Esophagus muscularis mucosa (tissue), 4 donors: ENCODE measurements at regions not wholly inside any gene's neighbourhood (a gene's known extent, or its start where the extent isn't known, plus 50 kb on each side); places are given as distances from the start of the nearest gene placed in this dataset.

Source experiments
- DNase-seq: peaks from one replicate; pipeline ENCODE4 v3.0.0-alpha.2; 2017; ENCODE audit errors: extremely low spot score
- H3K27ac ChIP-seq, 4 donors: fragments of 200-600 bp; sonication (generic); replicated peaks in 1 of 4; 1 replicate in 3 of 4; 2 replicates in 1 of 4; pipeline ENCODE4 v1.5.1; 2016 to 2019; ENCODE audit warnings: mild to moderate bottlenecking in 1 of 4
- H3K27me3 ChIP-seq, 4 donors: fragments of 200-600 bp; sonication (generic); one replicate each; pipeline versions ENCODE4 v1.5.1 to v1.6.0; 2016 to 2019
- H3K36me3 ChIP-seq, 4 donors: fragments of 200-600 bp; sonication (generic); one replicate each; pipeline ENCODE4 v1.5.1; 2016 to 2019
- H3K4me1 ChIP-seq, 4 donors: fragments of 200-600 bp; sonication (generic); one replicate each; pipeline ENCODE4 v1.5.1; 2016 to 2019
- H3K4me3 ChIP-seq, 4 donors: fragments of 200-600 bp; sonication (generic); 1 replicate in 2 of 4; 2 replicates in 2 of 4; pipeline ENCODE4 v1.5.1; 2016 to 2019; ENCODE audit warnings: mild to moderate bottlenecking in 4 of 4, moderate library complexity in 1 of 4
- H3K9me3 ChIP-seq, 4 donors: fragments of 200-600 bp; sonication (generic); 1 replicate in 3 of 4; 2 replicates in 1 of 4; pipeline ENCODE4 v1.5.1; 2016 to 2019
- EP300 ChIP-seq: sonication (generic); formaldehyde crosslinking; IDR thresholded peaks from one replicate; pipeline ENCODE4 v1.6.1; 2017; ENCODE audit warnings: antibody characterized with exemption
- POLR2A ChIP-seq: fragments of 450-650 bp; IDR thresholded peaks from one replicate; pipeline ENCODE4 v1.6.1; 2017; ENCODE audit warnings: antibody characterized with exemption, moderate library complexity, mild to moderate bottlenecking, low read depth
- POLR2AphosphoS5 ChIP-seq, 2 donors: sonication (generic); formaldehyde crosslinking; IDR thresholded peaks; one replicate each; pipeline ENCODE4 v1.6.1; 2017; ENCODE audit warnings: antibody characterized with exemption in 2 of 2
- WGBS: methylation state at CpG from one replicate; pipeline ENCODE4 v1.1.5; 2018; 5-methylcytosine and 5-hydroxymethylcytosine counted together
- intact Hi-C: fragments of 100-400 bp; cut with DNase I; formaldehyde crosslinking; loops from one replicate; pipeline ENCODE4 v1.15.1; 2023
- TF ChIP-seq, protein P1 (sequence below), 3 experiments: fragments of 200-600 bp in 2 of 3; fragments of 450-650 bp in 1 of 3; sonication (generic) in 2 of 3; IDR thresholded peaks; one replicate each; pipeline ENCODE4 v1.5.1; 2017 to 2019; ENCODE audit warnings: antibody characterized with exemption in 3 of 3, mild to moderate bottlenecking in 2 of 3, moderate library complexity in 1 of 3

- TF ChIP-seq EP300 (no peak), POLR2A (no peak), POLR2AphosphoS5 (IDR thresholded peaks at IDR 0.05) (no peak)
- TF ChIP-seq, protein P1, sequence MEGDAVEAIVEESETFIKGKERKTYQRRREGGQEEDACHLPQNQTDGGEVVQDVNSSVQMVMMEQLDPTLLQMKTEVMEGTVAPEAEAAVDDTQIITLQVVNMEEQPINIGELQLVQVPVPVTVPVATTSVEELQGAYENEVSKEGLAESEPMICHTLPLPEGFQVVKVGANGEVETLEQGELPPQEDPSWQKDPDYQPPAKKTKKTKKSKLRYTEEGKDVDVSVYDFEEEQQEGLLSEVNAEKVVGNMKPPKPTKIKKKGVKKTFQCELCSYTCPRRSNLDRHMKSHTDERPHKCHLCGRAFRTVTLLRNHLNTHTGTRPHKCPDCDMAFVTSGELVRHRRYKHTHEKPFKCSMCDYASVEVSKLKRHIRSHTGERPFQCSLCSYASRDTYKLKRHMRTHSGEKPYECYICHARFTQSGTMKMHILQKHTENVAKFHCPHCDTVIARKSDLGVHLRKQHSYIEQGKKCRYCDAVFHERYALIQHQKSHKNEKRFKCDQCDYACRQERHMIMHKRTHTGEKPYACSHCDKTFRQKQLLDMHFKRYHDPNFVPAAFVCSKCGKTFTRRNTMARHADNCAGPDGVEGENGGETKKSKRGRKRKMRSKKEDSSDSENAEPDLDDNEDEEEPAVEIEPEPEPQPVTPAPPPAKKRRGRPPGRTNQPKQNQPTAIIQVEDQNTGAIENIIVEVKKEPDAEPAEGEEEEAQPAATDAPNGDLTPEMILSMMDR (IDR thresholded peaks at IDR 0.05) = no peak
- Histone ChIP-seq H3K4me1 (no peaks in the 10 kb centered on the region), H3K27ac (no peak overlapping the region), H3K27me3 (no peaks in the 10 kb centered on the region), H3K4me3 (no peak overlapping the region), H3K9me3 (no peaks in the 10 kb centered on the region), H3K36me3 (no peaks in the 10 kb centered on the region)
- WGBS = 20% methylated on average over 1 of the region's 2 CpGs
- DNase-seq = peak; percentile 55
- intact Hi-C loops = no loop called here
Observed at GRCh38 chr10:25692761-25693160, 241.3 kb upstream of the MYO3A start.

- TF ChIP-seq, protein P1 (IDR thresholded peaks at IDR 0.05) = no peak
- TF ChIP-seq POLR2AphosphoS5 (IDR thresholded peaks at IDR 0.05) = no peak
- TF ChIP-seq EP300 = no peak
- TF ChIP-seq POLR2A = no peak
- H3K9me3 ChIP-seq = no peaks in the 10 kb centered on the region
- no peaks in the 10 kb centered on the region for H3K27me3 ChIP-seq
- intact Hi-C loops = no loop called here
- no peak for DNase-seq
- WGBS = 86% methylated on average over 8 of the region's 15 CpGs
- no peak overlapping the region for H3K27ac ChIP-seq
- H3K4me3 ChIP-seq = no peak overlapping the region
- no peaks in the 10 kb centered on the region for H3K36me3 ChIP-seq
- H3K4me1 ChIP-seq = no peaks in the 10 kb centered on the region
Observed at GRCh38 chr10:25694206-25694933, 239.7 kb upstream of the MYO3A start.

- no peak overlapping the region for H3K27ac ChIP-seq
- no peak for TF ChIP-seq POLR2A
- TF ChIP-seq EP300 = no peak
- TF ChIP-seq, protein P1 (IDR thresholded peaks at IDR 0.05) = no peak
- TF ChIP-seq POLR2AphosphoS5 (IDR thresholded peaks at IDR 0.05) = no peak
- WGBS = 70% methylated on average over 3 of the region's 3 CpGs
- no peak overlapping the region for H3K4me3 ChIP-seq
- H3K36me3 ChIP-seq = no peaks in the 10 kb centered on the region
- DNase-seq = no peak
- H3K4me1 ChIP-seq = no peaks in the 10 kb centered on the region
- intact Hi-C loops = no loop called here
- H3K9me3 ChIP-seq = no peaks in the 10 kb centered on the region
- H3K27me3 ChIP-seq = no peaks in the 10 kb centered on the region
Observed at GRCh38 chr10:25694971-25695370, 239.1 kb upstream of the MYO3A start.

- Histone ChIP-seq H3K27ac (no peak overlapping the region), H3K4me3 (no peak overlapping the region), H3K9me3 (no peaks in the 10 kb centered on the region), H3K4me1 (no peaks in the 10 kb centered on the region), H3K36me3 (no peaks in the 10 kb centered on the region), H3K27me3 (no peaks in the 10 kb centered on the region)
- intact Hi-C loops = no loop called here
- TF ChIP-seq POLR2AphosphoS5 (IDR thresholded peaks at IDR 0.05) (no peak), EP300 (no peak), POLR2A (no peak)
- TF ChIP-seq, protein P1 (IDR thresholded peaks at IDR 0.05) = no peak
- 78% methylated on average over 3 of the region's 3 CpGs for WGBS
- DNase-seq = no peak
Observed at GRCh38 chr10:25695586-25695985, 238.4 kb upstream of the MYO3A start.
